KMS-11 (cell line): ENCODE measurements at regions not wholly inside any gene's neighbourhood (a gene's known extent, or its start where the extent isn't known, plus 50 kb on each side); places are given as distances from the start of the nearest gene placed in this dataset.

ENCODE experiments used
- H2AFZ ChIP-seq: fragments of 200-600 bp; sonication (generic); 2 replicates; pipeline ENCODE4 v1.6.1; 2016; ENCODE audit warnings: antibody characterized with exemption, mixed run types, low read depth
- H3K27ac ChIP-seq: fragments of 200-600 bp; sonication (generic); 2 replicates; pipeline ENCODE4 v1.6.1; 2016; ENCODE audit warnings: mild to moderate bottlenecking, mixed run types
- H3K27me3 ChIP-seq: fragments of 200-600 bp; sonication (generic); 2 replicates; pipeline ENCODE4 v1.6.1; 2017; ENCODE audit warnings: mild to moderate bottlenecking, low read depth, mixed run types, moderate library complexity; ENCODE audit not compliant: insufficient read depth
- H3K36me3 ChIP-seq: fragments of 200-600 bp; sonication (generic); 2 replicates; pipeline ENCODE4 v1.6.1; 2017; ENCODE audit warnings: mild to moderate bottlenecking, mixed run types; ENCODE audit not compliant: insufficient read depth
- H3K4me1 ChIP-seq: fragments of 200-600 bp; sonication (generic); 2 replicates; pipeline ENCODE4 v1.6.1; 2016; ENCODE audit warnings: mild to moderate bottlenecking, low read depth, mixed run types; ENCODE audit not compliant: poor library complexity, severe bottlenecking
- H3K4me2 ChIP-seq: fragments of 200-600 bp; sonication (generic); 2 replicates; pipeline ENCODE4 v1.7.0; 2016; ENCODE audit warnings: mild to moderate bottlenecking, mixed run types
- H3K4me3 ChIP-seq: fragments of 200-600 bp; sonication (generic); IDR thresholded peaks from 2 replicates; pipeline ENCODE4 v1.6.1; 2017; ENCODE audit warnings: low read depth, low read length, mixed read lengths; ENCODE audit not compliant: insufficient read depth
- H3K79me2 ChIP-seq: fragments of 200-600 bp; sonication (generic); 2 replicates; pipeline ENCODE4 v1.6.1; 2016; ENCODE audit warnings: low read depth, mixed run types; ENCODE audit not compliant: insufficient read depth
- H3K9ac ChIP-seq: fragments of 200-600 bp; sonication (generic); 2 replicates; pipeline ENCODE4 v1.6.1; 2016; ENCODE audit warnings: mild to moderate bottlenecking, mixed run types
- H4K20me1 ChIP-seq: fragments of 200-600 bp; sonication (generic); 2 replicates; pipeline ENCODE4 v1.6.1; 2016; ENCODE audit warnings: mild to moderate bottlenecking, mixed run types; ENCODE audit not compliant: insufficient read depth
- TF ChIP-seq, protein P1 (sequence below): fragments of 200-600 bp; sonication (generic); conservative IDR thresholded peaks from 2 replicates; pipeline ENCODE4 v1.6.1; 2017; ENCODE audit warnings: low read depth, mild to moderate bottlenecking, antibody characterized with exemption, low read length, moderate library complexity, mixed read lengths

DNA sequence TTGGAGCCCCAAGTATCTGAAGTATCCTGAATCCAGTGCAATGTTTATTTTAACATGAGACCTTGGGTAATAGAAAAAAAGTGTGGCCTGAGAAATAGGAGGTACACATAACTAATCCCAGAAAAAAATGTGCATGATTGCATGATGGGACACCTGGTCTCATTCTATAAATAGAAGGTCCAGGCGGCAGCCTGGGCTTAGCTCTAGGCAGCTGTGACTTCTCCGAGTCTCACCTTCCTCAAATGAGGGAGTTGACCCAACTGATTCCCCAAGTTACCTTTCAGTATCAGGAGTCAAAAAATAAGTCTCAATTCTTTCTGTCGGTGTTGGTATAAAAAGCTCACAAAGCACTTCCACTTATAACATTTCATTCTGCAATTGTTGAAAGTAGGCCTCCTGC, 65.9 kb upstream of the CCDC190 start:
- Histone ChIP-seq H3K79me2 (no peaks in the 10 kb centered on the region), H4K20me1 (no peaks in the 10 kb centered on the region), H3K4me2 (no peak overlapping the region), H3K36me3 (no peaks in the 10 kb centered on the region), H3K9ac (no peak overlapping the region), H3K27ac (no peak overlapping the region), H3K4me3 (no peak overlapping the region), H2AFZ (no peak overlapping the region), H3K27me3 (no peaks in the 10 kb centered on the region), H3K4me1 (no peaks in the 10 kb centered on the region)
- TF ChIP-seq, protein P1, sequence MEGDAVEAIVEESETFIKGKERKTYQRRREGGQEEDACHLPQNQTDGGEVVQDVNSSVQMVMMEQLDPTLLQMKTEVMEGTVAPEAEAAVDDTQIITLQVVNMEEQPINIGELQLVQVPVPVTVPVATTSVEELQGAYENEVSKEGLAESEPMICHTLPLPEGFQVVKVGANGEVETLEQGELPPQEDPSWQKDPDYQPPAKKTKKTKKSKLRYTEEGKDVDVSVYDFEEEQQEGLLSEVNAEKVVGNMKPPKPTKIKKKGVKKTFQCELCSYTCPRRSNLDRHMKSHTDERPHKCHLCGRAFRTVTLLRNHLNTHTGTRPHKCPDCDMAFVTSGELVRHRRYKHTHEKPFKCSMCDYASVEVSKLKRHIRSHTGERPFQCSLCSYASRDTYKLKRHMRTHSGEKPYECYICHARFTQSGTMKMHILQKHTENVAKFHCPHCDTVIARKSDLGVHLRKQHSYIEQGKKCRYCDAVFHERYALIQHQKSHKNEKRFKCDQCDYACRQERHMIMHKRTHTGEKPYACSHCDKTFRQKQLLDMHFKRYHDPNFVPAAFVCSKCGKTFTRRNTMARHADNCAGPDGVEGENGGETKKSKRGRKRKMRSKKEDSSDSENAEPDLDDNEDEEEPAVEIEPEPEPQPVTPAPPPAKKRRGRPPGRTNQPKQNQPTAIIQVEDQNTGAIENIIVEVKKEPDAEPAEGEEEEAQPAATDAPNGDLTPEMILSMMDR = no peak

- H3K4me2 ChIP-seq = no peak overlapping the region
- no peak overlapping the region for H3K27ac ChIP-seq
- H3K79me2 ChIP-seq = no peaks in the 10 kb centered on the region
- H3K9ac ChIP-seq = no peak overlapping the region
- H3K4me3 ChIP-seq = no peak overlapping the region
- TF ChIP-seq, protein P1 = no peak
- H3K27me3 ChIP-seq = no peaks in the 10 kb centered on the region
- H3K4me1 ChIP-seq = no peaks in the 10 kb centered on the region
- no peaks in the 10 kb centered on the region for H4K20me1 ChIP-seq
- no peaks in the 10 kb centered on the region for H3K36me3 ChIP-seq
- no peak overlapping the region for H2AFZ ChIP-seq
These were observed 63.2 kb upstream of the CCDC190 start for GRCh38 chr1:162924179-162924578.

- Histone ChIP-seq H3K4me1 (no peaks in the 10 kb centered on the region), H3K27ac (no peak overlapping the region), H3K79me2 (no peaks in the 10 kb centered on the region), H3K36me3 (no peaks in the 10 kb centered on the region), H2AFZ (no peak overlapping the region), H3K27me3 (no peaks in the 10 kb centered on the region), H3K4me2 (no peak overlapping the region), H4K20me1 (no peaks in the 10 kb centered on the region), H3K4me3 (no peak overlapping the region), H3K9ac (no peak overlapping the region)
- TF ChIP-seq, protein P1 = no peak
These were observed 61.2 kb upstream of the CCDC190 start for GRCh38 chr1:162922201-162922600.

GRCh38 chr1:162921311-162921710, 60.3 kb upstream of the CCDC190 start:
- Histone ChIP-seq H3K79me2 (no peaks in the 10 kb centered on the region), H3K4me1 (no peaks in the 10 kb centered on the region), H3K27me3 (no peaks in the 10 kb centered on the region), H3K4me3 (no peak overlapping the region), H4K20me1 (no peaks in the 10 kb centered on the region), H3K9ac (no peak overlapping the region), H3K36me3 (no peaks in the 10 kb centered on the region), H3K27ac (no peak overlapping the region), H2AFZ (no peak overlapping the region), H3K4me2 (no peak overlapping the region)
- TF ChIP-seq, protein P1 = no peak
